H1 (cell line): ENCODE measurements at regions not wholly inside any gene's neighbourhood (a gene's known extent, or its start where the extent isn't known, plus 50 kb on each side); places are given as distances from the start of the nearest gene placed in this dataset.

Source experiments
- CTCF ChIA-PET: fragments of 300-600 bp; sonication (Branson Sonifier 250); formaldehyde crosslinking; loops from one replicate; lab custom pipeline; 2021; ENCODE audit not compliant: partially characterized antibody; lab: Charles Lee
- POLR2A ChIA-PET: fragments of 300-600 bp; sonication (Branson Sonifier 250); formaldehyde crosslinking; loops from one replicate; lab custom pipeline; 2021; ENCODE audit warnings: inconsistent platforms; ENCODE audit not compliant: partially characterized antibody; lab: Charles Lee
- DNase-seq, 2 experiments: peaks; one replicate each; pipeline versions ENCODE4 v3.0.0 to v3.0.0-alpha.2; 2010 to 2022; ENCODE audit warnings: low spot score in 2 of 2, low read depth in 1 of 2, mixed read lengths in 1 of 2
- FAIRE-seq: peaks from 2 replicates; lab custom pipeline; 2011; peaks lifted over from hg19 to GRCh38; lab: Jason Lieb, UNC
- H2AFZ ChIP-seq: 2 replicates; pipeline ENCODE4 v1.8.1; 2012; ENCODE audit warnings: low read length, inconsistent platforms
- H2AK5ac ChIP-seq: 2 replicates; pipeline ENCODE4 v1.6.1; 2013; ENCODE audit warnings: low read depth, low read length
- H2BK120ac ChIP-seq: replicated peaks from 2 replicates; pipeline ENCODE3; 2013; ENCODE audit warnings: low read depth, low read length, inconsistent platforms
- H2BK12ac ChIP-seq: 2 replicates; pipeline ENCODE4 v1.6.1; 2013; ENCODE audit warnings: low read depth, low read length
- H2BK15ac ChIP-seq: 2 replicates; pipeline ENCODE4 v1.6.1; 2013; ENCODE audit warnings: low read length
- H2BK20ac ChIP-seq: 2 replicates; pipeline ENCODE4 v1.6.1; 2013; ENCODE audit warnings: low read length
- H2BK5ac ChIP-seq: 2 replicates; pipeline ENCODE4 v1.6.1; 2013; ENCODE audit warnings: low read depth, low read length
- H3K14ac ChIP-seq: 2 replicates; pipeline ENCODE4 v1.6.1; 2013; ENCODE audit warnings: inconsistent platforms; ENCODE audit not compliant: insufficient read length
- H3K18ac ChIP-seq: 2 replicates; pipeline ENCODE4 v1.6.1; 2013; ENCODE audit warnings: low read length; ENCODE audit errors: extremely low read depth
- H3K23ac ChIP-seq: 2 replicates; pipeline ENCODE4 v1.6.1; 2013; ENCODE audit warnings: inconsistent platforms; ENCODE audit not compliant: insufficient read length
- H3K23me2 ChIP-seq: 2 replicates; pipeline ENCODE4 v1.6.1; 2013; ENCODE audit warnings: low read depth, low read length
- H3K27ac ChIP-seq: 2 replicates; pipeline ENCODE4 v1.6.1; 2011; ENCODE audit warnings: low read depth, low read length, inconsistent platforms
- H3K27me3 ChIP-seq, 4 experiments: replicated peaks in 1 of 4; 1 replicate in 1 of 4; 2 replicates in 3 of 4; pipeline versions ENCODE4 v1.6.1 to v1.8.1; 2011 to 2013; ENCODE audit warnings: low read length in 3 of 4, mild to moderate bottlenecking in 3 of 4, inconsistent platforms in 2 of 4, mixed read lengths in 2 of 4, moderate library complexity in 1 of 4; ENCODE audit not compliant: control insufficient read depth in 3 of 4, insufficient read depth in 3 of 4; ENCODE audit errors: extremely low read depth in 1 of 4
- H3K36me3 ChIP-seq, 4 experiments: 2 replicates each; pipeline versions ENCODE4 v1.6.1 to v1.8.1; 2011 to 2013; ENCODE audit warnings: mild to moderate bottlenecking in 4 of 4, low read length in 3 of 4, moderate library complexity in 2 of 4, control low read depth in 1 of 4, inconsistent platforms in 1 of 4; ENCODE audit not compliant: insufficient read depth in 4 of 4, control insufficient read depth in 2 of 4
- H3K4ac ChIP-seq: replicated peaks from 2 replicates; pipeline ENCODE3; 2013; ENCODE audit warnings: low read length, low read depth, mixed read lengths, inconsistent platforms; ENCODE audit not compliant: insufficient read length
- H3K4me1 ChIP-seq, 4 experiments: replicated peaks in 1 of 4; 1 replicate in 1 of 4; 2 replicates in 3 of 4; pipeline versions ENCODE4 v1.6.1 to v1.8.1; 2011 to 2013; ENCODE audit warnings: low read length in 3 of 4, inconsistent platforms in 2 of 4, mixed read lengths in 1 of 4; ENCODE audit not compliant: insufficient read depth in 4 of 4, control insufficient read depth in 3 of 4
- H3K4me2 ChIP-seq, 2 experiments: 2 replicates each; pipeline versions ENCODE4 v1.6.1 to v1.8.1; 2011 to 2013; ENCODE audit warnings: low read depth in 2 of 2, low read length in 2 of 2, control low read depth in 1 of 2, inconsistent platforms in 1 of 2, mild to moderate bottlenecking in 1 of 2; ENCODE audit not compliant: insufficient read depth in 1 of 2
- H3K4me3 ChIP-seq, 4 experiments: fragments of 200-600, 300-600 bp in 1 of 4; sonication (generic), shearing (Covaris generic), sonication (Bioruptor Twin) in 1 of 4; 2 replicates each; pipeline versions ENCODE4 v1.5.1 to v1.8.1; 2011 to 2016; ENCODE audit warnings: low read length in 4 of 4, low read depth in 3 of 4, control low read depth in 2 of 4, inconsistent platforms in 2 of 4, mild to moderate bottlenecking in 2 of 4, mixed read lengths in 1 of 4, moderate library complexity in 1 of 4; ENCODE audit not compliant: insufficient read depth in 2 of 4; ENCODE audit errors: extremely low read depth in 1 of 4
- H3K56ac ChIP-seq: replicated peaks from 2 replicates; pipeline ENCODE3; 2013; ENCODE audit warnings: low read depth, mild to moderate bottlenecking, mixed read lengths, low read length, inconsistent platforms; ENCODE audit not compliant: insufficient read length
- H3K79me1 ChIP-seq: 2 replicates; pipeline ENCODE4 v1.6.1; 2013; ENCODE audit warnings: low read depth, low read length, control low read depth
- H3K79me2 ChIP-seq, 2 experiments: 2 replicates each; pipeline versions ENCODE4 v1.6.1 to v1.8.1; 2012 to 2013; ENCODE audit warnings: low read length in 2 of 2, mild to moderate bottlenecking in 2 of 2, inconsistent platforms in 1 of 2; ENCODE audit not compliant: insufficient read depth in 2 of 2, control insufficient read depth in 1 of 2
- H3K9ac ChIP-seq, 4 experiments: replicated peaks in 1 of 4; 1 replicate in 1 of 4; 2 replicates in 3 of 4; pipeline versions ENCODE4 v1.6.1 to v1.8.1; 2011 to 2013; ENCODE audit warnings: low read depth in 3 of 4, low read length in 3 of 4, control low read depth in 2 of 4, mild to moderate bottlenecking in 2 of 4, moderate library complexity in 2 of 4, inconsistent platforms in 1 of 4; ENCODE audit errors: extremely low read depth in 1 of 4
- H3K9me3 ChIP-seq, 2 experiments: 2 replicates each; pipeline versions ENCODE4 v1.6.1 to v1.8.1; 2012 to 2013; ENCODE audit warnings: mild to moderate bottlenecking in 2 of 2, moderate library complexity in 2 of 2, control low read depth in 1 of 2, inconsistent platforms in 1 of 2, low read depth in 1 of 2, low read length in 1 of 2, mixed read lengths in 1 of 2; ENCODE audit not compliant: insufficient read depth in 2 of 2
- H4K20me1 ChIP-seq, 2 experiments: replicated peaks in 1 of 2; 2 replicates each; pipeline versions ENCODE3 to v1.8.1; 2011 to 2013; ENCODE audit warnings: inconsistent platforms in 2 of 2, low read length in 2 of 2, mild to moderate bottlenecking in 1 of 2; ENCODE audit not compliant: insufficient read depth in 2 of 2, control insufficient read depth in 1 of 2
- H4K5ac ChIP-seq: 2 replicates; pipeline ENCODE4 v1.6.1; 2013; ENCODE audit warnings: low read length, low read depth, mixed read lengths, inconsistent platforms; ENCODE audit not compliant: insufficient read length
- H4K8ac ChIP-seq: 2 replicates; pipeline ENCODE4 v1.8.0; 2013; ENCODE audit warnings: mild to moderate bottlenecking, moderate library complexity, low read length, inconsistent platforms; ENCODE audit not compliant: insufficient read depth; ENCODE audit errors: extremely low read depth
- H4K91ac ChIP-seq: replicated peaks from 2 replicates; pipeline ENCODE3; 2013; ENCODE audit warnings: low read length, mixed read lengths, inconsistent platforms; ENCODE audit not compliant: insufficient read length
- CHD1 ChIP-seq: IDR thresholded peaks from 2 replicates; pipeline ENCODE4 v1.6.1; 2012; ENCODE audit warnings: low read depth, low read length, improper control_type of control experiment
- CHD2 ChIP-seq: IDR thresholded peaks from 2 replicates; pipeline ENCODE4 v1.6.1; 2012; ENCODE audit warnings: low read length, improper control_type of control experiment
- NANOG ChIP-seq: IDR thresholded peaks from 2 replicates; pipeline ENCODE4 v1.6.1; 2011; ENCODE audit warnings: low read length, low read depth, mild to moderate bottlenecking, inconsistent platforms; ENCODE audit not compliant: insufficient read depth, poor library complexity, severe bottlenecking
- SIRT6 ChIP-seq: IDR thresholded peaks from one replicate; pipeline ENCODE4 v1.7.1; 2012; ENCODE audit warnings: low read length, inconsistent platforms
- TEAD4 ChIP-seq: IDR thresholded peaks from 2 replicates; pipeline ENCODE4 v1.6.1; 2012; ENCODE audit warnings: low read depth, low read length, inconsistent platforms, mixed read lengths
- WGBS, 2 experiments: shearing (Covaris generic) in 1 of 2; methylation state at CpG; one replicate each; pipeline versions ENCODE4 v1.1.6 to v1.1.7; 2013 to 2015; ENCODE audit warnings: low lambda C conversion rate in 2 of 2, mixed read lengths in 2 of 2, inconsistent platforms in 1 of 2, low coverage in 1 of 2, missing lambda C conversion rate in 1 of 2; ENCODE audit not compliant: insufficient replicate concordance in 2 of 2, insufficient coverage in 1 of 2, insufficient read length in 1 of 2; ENCODE audit errors: extremely low coverage in 1 of 2, missing lambda C conversion rate in 1 of 2; 5-methylcytosine and 5-hydroxymethylcytosine counted together

- Histone ChIP-seq H3K79me2 (no peaks in the 10 kb centered on the region), H3K23ac (no peak overlapping the region), H3K23me2 (peaks cover 5% of the 10 kb centered on the region; the same call in 1 of the 2 replicates), H2BK5ac (no peak overlapping the region), H2BK15ac (no peak overlapping the region), H4K5ac (no peak overlapping the region), H4K20me1 (peaks cover 0 to 6% of the 10 kb centered on the region in 2 experiments), H3K56ac (no peak overlapping the region), H3K27ac (no peak overlapping the region), H3K4me1 (peaks cover 0 to under 1% (median 0%) of the 10 kb centered on the region in 4 experiments; a peak in 3 of 7 replicates), H3K27me3 (no peaks in the 10 kb centered on the region), H3K9ac (no peak overlapping the region), H4K91ac (no peak overlapping the region), H4K8ac (no peak overlapping the region), H3K4me3 (no peak overlapping the region), H3K9me3 (no peaks in the 10 kb centered on the region; a peak in 1 of 4 replicates), H3K14ac (no peak overlapping the region), H3K36me3 (no peaks in the 10 kb centered on the region), H2AK5ac (no peak overlapping the region), H3K4ac (no peak overlapping the region), H2BK12ac (no peak overlapping the region), H3K4me2 (no peak overlapping the region)
- POLR2A ChIA-PET, result no interaction called here
- FAIRE-seq, result no peak
- 100% methylated on average over 5 of the region's 5 CpGs; no CpG with 5 or more reads in 1 of the 2 experiments for WGBS, 2 experiments
- TF ChIP-seq CHD1 (no peak), NANOG (no peak), CHD2 (no peak), TEAD4 (no peak), SIRT6 (no peak)
- TF ChIP-seq, all 59 proteins: peak for 0
- no peak for DNase-seq
- H3K18ac ChIP-seq, result no peak overlapping the region
- H2AFZ ChIP-seq, result no peak overlapping the region
- no peak overlapping the region for H2BK20ac ChIP-seq
- H3K79me1 ChIP-seq, result no peaks in the 10 kb centered on the region
- no peak overlapping the region for H2BK120ac ChIP-seq
- CTCF ChIA-PET, result no interaction called here
Measured at GRCh38 chr22:49326558-49326957, 501.1 kb downstream of the BRD1 start.
